ENCODE measurements at regions not wholly inside any gene's neighbourhood (a gene's known extent, or its start where the extent isn't known, plus 50 kb on each side); places are given as distances from the start of the nearest gene placed in this dataset.

- H3K9me3 ChIP-seq (ENCODE audit: low read depth, low read length, poor library complexity, severe bottlenecking): peaks cover 11% of the 10 kb centered on the region
- no TSS peak for BruUV-seq (replicated peaks)
- DNase-seq (ENCODE audit: low spot score): no peak
- no peaks in the 10 kb centered on the region for H3K27me3 ChIP-seq (replicated peaks; ENCODE audit: insufficient read depth, low read depth, low read length, poor library complexity)
- ChIA-PET POLR2A (ENCODE audit: low non-redundant PET) (no interaction called here), CTCF (no interaction called here)
- no peak overlapping the region for H3K4me3 ChIP-seq (ENCODE audit: low read depth, low read length, poor library complexity, severe bottlenecking)
- TF ChIP-seq EZH2 (IDR thresholded peaks at IDR 0.05; ENCODE audit: borderline replicate concordance, low read depth, low read length, poor library complexity, severe bottlenecking) (no peak), CTCF (conservative IDR thresholded peaks at IDR 0.05; ENCODE audit: low read depth, low read length) (no peak)
- no peak overlapping the region for H3K27ac ChIP-seq (ENCODE audit: low read depth, low read length, poor library complexity, severe bottlenecking)
- intact Hi-C loops (cut with micrococcal nuclease; ENCODE audit: unreplicated experiment): no loop called here
- H3K36me3 ChIP-seq (ENCODE audit: insufficient read depth, low read length, poor library complexity, severe bottlenecking): no peaks in the 10 kb centered on the region
- H3K4me1 ChIP-seq (ENCODE audit: insufficient read depth, low read length, poor library complexity, severe bottlenecking): no peaks in the 10 kb centered on the region
Measured at GRCh38 chr3:21801631-21802030, 50.6 kb upstream of the ZNF385D start.

GRCh38 chr3:21803604-21804003, 52.6 kb upstream of the ZNF385D start:
- Histone ChIP-seq H3K4me3 (ENCODE audit: low read depth, low read length, poor library complexity, severe bottlenecking) (no peak overlapping the region), H3K9me3 (ENCODE audit: low read depth, low read length, poor library complexity, severe bottlenecking) (peaks cover 12% of the 10 kb centered on the region), H3K4me1 (ENCODE audit: insufficient read depth, low read length, poor library complexity, severe bottlenecking) (no peaks in the 10 kb centered on the region), H3K27ac (ENCODE audit: low read depth, low read length, poor library complexity, severe bottlenecking) (no peak overlapping the region), H3K36me3 (ENCODE audit: insufficient read depth, low read length, poor library complexity, severe bottlenecking) (no peaks in the 10 kb centered on the region), H3K27me3 (replicated peaks; ENCODE audit: insufficient read depth, low read depth, low read length, poor library complexity) (no peaks in the 10 kb centered on the region)
- intact Hi-C loops (cut with micrococcal nuclease; ENCODE audit: unreplicated experiment): no loop called here
- DNase-seq (ENCODE audit: low spot score): no peak
- CTCF ChIA-PET: no interaction called here
- BruUV-seq (replicated peaks): no TSS peak
- TF ChIP-seq CTCF (conservative IDR thresholded peaks at IDR 0.05; ENCODE audit: low read depth, low read length) (no peak), EZH2 (IDR thresholded peaks at IDR 0.05; ENCODE audit: borderline replicate concordance, low read depth, low read length, poor library complexity, severe bottlenecking) (no peak)
- POLR2A ChIA-PET (ENCODE audit: low non-redundant PET): no interaction called here

GRCh38 chr3:21804330-21804729, 53.3 kb upstream of the ZNF385D start:
- H3K27me3 ChIP-seq (replicated peaks; ENCODE audit: insufficient read depth, low read depth, low read length, poor library complexity): no peaks in the 10 kb centered on the region
- H3K4me1 ChIP-seq (ENCODE audit: insufficient read depth, low read length, poor library complexity, severe bottlenecking): no peaks in the 10 kb centered on the region
- H3K36me3 ChIP-seq (ENCODE audit: insufficient read depth, low read length, poor library complexity, severe bottlenecking): no peaks in the 10 kb centered on the region
- BruUV-seq (replicated peaks): no TSS peak
- no peak overlapping the region for H3K4me3 ChIP-seq (ENCODE audit: low read depth, low read length, poor library complexity, severe bottlenecking)
- intact Hi-C loops (cut with micrococcal nuclease; ENCODE audit: unreplicated experiment): no loop called here
- ChIA-PET POLR2A (ENCODE audit: low non-redundant PET) (no interaction called here), CTCF (no interaction called here)
- peaks cover 7% of the 10 kb centered on the region for H3K9me3 ChIP-seq (ENCODE audit: low read depth, low read length, poor library complexity, severe bottlenecking)
- H3K27ac ChIP-seq (ENCODE audit: low read depth, low read length, poor library complexity, severe bottlenecking): no peak overlapping the region
- no peak for TF ChIP-seq CTCF (conservative IDR thresholded peaks at IDR 0.05; ENCODE audit: low read depth, low read length)
- TF ChIP-seq EZH2 (IDR thresholded peaks at IDR 0.05; ENCODE audit: borderline replicate concordance, low read depth, low read length, poor library complexity, severe bottlenecking): no peak
- no peak for DNase-seq (ENCODE audit: low spot score)
